A549 (cell line): ENCODE measurements at regions not wholly inside any gene's neighbourhood (a gene's known extent, or its start where the extent isn't known, plus 50 kb on each side); places are given as distances from the start of the nearest gene placed in this dataset.

Experiments
- ATAC-seq, 2 experiments: fragments of 200-7000 bp in 1 of 2; fragments of >200 bp in 1 of 2; cut with Nextera tagmentation in 1 of 2; cut with Tn5 transposase in 1 of 2; 3 replicates each; pipeline versions ENCODE4 v1.8.0 to v1.9.1; 2018 to 2020; ENCODE audit warnings: mild to moderate bottlenecking in 1 of 2, moderate library complexity in 1 of 2
- CTCF ChIA-PET: fragments of 300-600 bp; sonication (Branson Sonifier 250); formaldehyde crosslinking; extraction: SDS; loops from one replicate; lab custom pipeline; 2021; ENCODE audit warnings: antibody characterized with exemption, inconsistent platforms; lab: Yijun Ruan, JAX
- POLR2A ChIA-PET: fragments of 350-600 bp; formaldehyde crosslinking; extraction: SDS; loops from one replicate; lab custom pipeline; 2021; ENCODE audit warnings: antibody characterized with exemption, inconsistent platforms; lab: Yijun Ruan, JAX
- DNase-seq, 2 experiments: peaks; one replicate each; pipeline versions ENCODE4 v3.0.0 to v3.0.0-alpha.2; 2011 to 2016; ENCODE audit warnings: low read depth in 1 of 2, low spot score in 1 of 2
- FAIRE-seq: peaks from 2 replicates; lab custom pipeline; 2011; peaks lifted over from hg19 to GRCh38; lab: Jason Lieb, UNC
- H3K27ac ChIP-seq, 2 experiments: fragments of >200 bp; sonication (Bioruptor Twin); formaldehyde crosslinking; 3 replicates each; pipeline ENCODE4 v1.5.1; 2016 to 2017
- H3K4me1 ChIP-seq: fragments of >200 bp; sonication (Bioruptor Twin); formaldehyde crosslinking; 3 replicates; pipeline ENCODE4 v1.6.1; 2016
- H3K4me2 ChIP-seq: fragments of >200 bp; sonication (Bioruptor Twin); formaldehyde crosslinking; 3 replicates; pipeline ENCODE4 v1.6.1; 2016
- H3K4me3 ChIP-seq: fragments of >200 bp; sonication (Bioruptor Twin); formaldehyde crosslinking; 3 replicates; pipeline ENCODE4 v1.5.1; 2016
- H3K9me3 ChIP-seq: fragments of >200 bp; sonication (Bioruptor Twin); formaldehyde crosslinking; 3 replicates; pipeline ENCODE4 v1.6.1; 2016
- BHLHE40 ChIP-seq: IDR thresholded peaks from 2 replicates; pipeline ENCODE4 v1.6.1; 2012; ENCODE audit warnings: low read depth, low read length, inconsistent platforms
- CBX2 ChIP-seq: fragments of 200-600 bp; sonication (generic); IDR thresholded peaks from 2 replicates; pipeline ENCODE4 v1.6.1; 2016; ENCODE audit warnings: low read depth, mild to moderate bottlenecking, borderline replicate concordance
- CHD4 ChIP-seq: fragments of 200-600 bp; sonication (generic); IDR thresholded peaks from 2 replicates; pipeline ENCODE4 v1.6.1; 2016; ENCODE audit warnings: antibody characterized with exemption, mild to moderate bottlenecking, borderline replicate concordance
- E2F6 ChIP-seq: IDR thresholded peaks from 2 replicates; pipeline ENCODE4 v1.6.1; 2012; ENCODE audit warnings: low read depth, borderline replicate concordance
- EHF ChIP-seq: fragments of 250-450 bp; sonication (Bioruptor Pico); IDR thresholded peaks from 2 replicates; pipeline ENCODE4 v1.5.0; 2020; ENCODE audit warnings: mild to moderate bottlenecking
- EHMT2 ChIP-seq: fragments of 200-600 bp; sonication (generic); IDR thresholded peaks from 2 replicates; pipeline ENCODE4 v1.6.1; 2016; ENCODE audit warnings: antibody characterized with exemption, low read depth, mild to moderate bottlenecking, moderate library complexity
- ELK1 ChIP-seq: fragments of 150-350 bp; IDR thresholded peaks from 2 replicates; pipeline ENCODE4 v1.6.1; 2014; ENCODE audit warnings: low read depth, mild to moderate bottlenecking, low read length
- ESRRA ChIP-seq: fragments of 150-350 bp; IDR thresholded peaks from 2 replicates; pipeline ENCODE4 v1.6.1; 2014; ENCODE audit warnings: mild to moderate bottlenecking, low read length, borderline replicate concordance
- FOSB ChIP-seq: fragments of 250-450 bp; sonication (Bioruptor Pico); IDR thresholded peaks from 2 replicates; pipeline ENCODE4 v1.5.0; 2020; ENCODE audit warnings: mild to moderate bottlenecking, moderate library complexity
- FOSL2 ChIP-seq, 2 experiments: fragments of 450-650 bp in 1 of 2; fragments of >200 bp in 1 of 2; sonication (Bioruptor Twin) in 1 of 2; formaldehyde crosslinking; IDR thresholded peaks; 2 replicates each; pipeline versions ENCODE4 v1.5.0 to v1.6.1; 2016 to 2020; ENCODE audit warnings: mild to moderate bottlenecking in 1 of 2, moderate library complexity in 1 of 2
- GATA3 ChIP-seq: IDR thresholded peaks from 2 replicates; pipeline ENCODE4 v1.6.1; 2012; ENCODE audit warnings: borderline replicate concordance
- HDAC2 ChIP-seq: fragments of 200-600 bp; sonication (generic); IDR thresholded peaks from 2 replicates; pipeline ENCODE4 v1.6.1; 2016
- HMGXB4 ChIP-seq: fragments of 250-450 bp; sonication (Bioruptor Pico); IDR thresholded peaks from 2 replicates; pipeline ENCODE4 v1.5.0; 2021; ENCODE audit warnings: mild to moderate bottlenecking, moderate library complexity, borderline replicate concordance
- JUNB ChIP-seq: fragments of >200 bp; sonication (Bioruptor Twin); formaldehyde crosslinking; IDR thresholded peaks from 2 replicates; pipeline ENCODE4 v1.6.1; 2016
- KDM5A ChIP-seq: fragments of 200-600 bp; sonication (generic); IDR thresholded peaks from 2 replicates; pipeline ENCODE4 v1.6.1; 2016; ENCODE audit warnings: antibody characterized with exemption, mild to moderate bottlenecking
- MAX ChIP-seq: IDR thresholded peaks from 2 replicates; pipeline ENCODE4 v1.6.1; 2012
- NFE2L2 ChIP-seq: fragments of 150-350 bp; conservative IDR thresholded peaks from 2 replicates; pipeline ENCODE4 v1.6.1; 2014; ENCODE audit warnings: low read length
- NPAS2 ChIP-seq: fragments of 250-450 bp; sonication (Bioruptor Pico); IDR thresholded peaks from 2 replicates; pipeline ENCODE4 v1.8.0; 2022; ENCODE audit warnings: mild to moderate bottlenecking, moderate library complexity, borderline replicate concordance
- PHF8 ChIP-seq: fragments of 200-600 bp; sonication (generic); IDR thresholded peaks from 2 replicates; pipeline ENCODE4 v1.6.1; 2016; ENCODE audit warnings: low read depth, mild to moderate bottlenecking, antibody characterized with exemption, moderate library complexity, borderline replicate concordance
- RARB ChIP-seq: fragments of 250-450 bp; sonication (Bioruptor Pico); IDR thresholded peaks from 2 replicates; pipeline ENCODE4 v1.8.0; 2021; ENCODE audit warnings: mild to moderate bottlenecking, moderate library complexity
- RCOR1 ChIP-seq: fragments of 150-350 bp; IDR thresholded peaks from 2 replicates; pipeline ENCODE4 v1.6.1; 2014; ENCODE audit warnings: antibody characterized with exemption, low read length, low read depth
- RNF2 ChIP-seq: fragments of 200-600 bp; sonication (generic); IDR thresholded peaks from 2 replicates; pipeline ENCODE4 v1.6.1; 2016; ENCODE audit warnings: low read depth, mild to moderate bottlenecking, antibody characterized with exemption, moderate library complexity, borderline replicate concordance
- SMC3 ChIP-seq: fragments of >200 bp; sonication (Bioruptor Twin); formaldehyde crosslinking; IDR thresholded peaks from 3 replicates; pipeline ENCODE4 v1.6.1; 2018; ENCODE audit warnings: inconsistent platforms
- TFCP2L1 ChIP-seq: fragments of 250-450 bp; sonication (Bioruptor Pico); IDR thresholded peaks from 2 replicates; pipeline ENCODE4 v1.5.0; 2021; ENCODE audit warnings: mild to moderate bottlenecking
- USF2 ChIP-seq: fragments of 450-650 bp; IDR thresholded peaks from 2 replicates; pipeline ENCODE4 v1.6.1; 2014; ENCODE audit warnings: antibody characterized with exemption
- WGBS: methylation state at CpG from one replicate; pipeline ENCODE4 v1.1.6; 2017; ENCODE audit errors: missing lambda C conversion rate; 5-methylcytosine and 5-hydroxymethylcytosine counted together

GRCh38 chr17:15124746-15125145, 140.4 kb downstream of the PMP22 start:
- TF ChIP-seq FOSB (CRISPR knock-in tag) (no peak), CHD4 (no peak), CBX2 (no peak), NPAS2 (no peak), KDM5A (no peak)
- TF ChIP-seq, all 56 proteins: peak for 0
- Histone ChIP-seq H3K4me3 (no peak overlapping the region), H3K4me1 (no peaks in the 10 kb centered on the region), H3K27ac (no peak overlapping the region), H3K9me3 (no peaks in the 10 kb centered on the region), H3K4me2 (no peak overlapping the region)
- DNase-seq (no peak), FAIRE-seq (no peak), ATAC-seq (no peak)
- ChIA-PET POLR2A (no interaction called here), CTCF (no interaction called here)
- WGBS = 33% methylated on average over 1 of the region's 1 CpG

- Histone ChIP-seq H3K9me3 (no peaks in the 10 kb centered on the region), H3K4me2 (no peak overlapping the region), H3K4me3 (no peak overlapping the region), H3K4me1 (no peaks in the 10 kb centered on the region), H3K27ac (no peak overlapping the region)
- 30% methylated on average over 2 of the region's 2 CpGs for WGBS
- ChIA-PET POLR2A (no interaction called here), CTCF (interaction anchor here (1.4 kb wide), 1 partner anchor 11 kb away, joined by 3 read pairs; no protein-coding TSS in a partner anchor)
- FAIRE-seq (no peak), DNase-seq (no peak), ATAC-seq (no peak)
- TF ChIP-seq USF2 (no peak), BHLHE40 (no peak), MAX (no peak), TFCP2L1 (CRISPR knock-in tag) (no peak), CHD4 (no peak), HMGXB4 (CRISPR knock-in tag) (no peak), FOSB (CRISPR knock-in tag) (no peak), CBX2 (no peak), SMC3 (no peak), RCOR1 (no peak), GATA3 (no peak), EHMT2 (no peak), RNF2 (no peak)
Measured at GRCh38 chr17:15124264-15124595, 140.9 kb downstream of the PMP22 start.

- Histone ChIP-seq H3K27ac (no peak overlapping the region), H3K4me2 (no peak overlapping the region), H3K4me1 (no peaks in the 10 kb centered on the region)
- WGBS = 2% methylated on average over 5 of the region's 5 CpGs
- no peak for FAIRE-seq
- POLR2A ChIA-PET = no interaction called here
- TF ChIP-seq ESRRA (no peak), BHLHE40 (no peak), HMGXB4 (CRISPR knock-in tag) (no peak), E2F6 (no peak), FOSB (CRISPR knock-in tag) (no peak), NPAS2 (no peak), EHF (CRISPR knock-in tag) (no peak), RARB (CRISPR knock-in tag) (no peak), FOSL2 (IDR thresholded peaks at IDR 0.05) (no peak), FOSL2 (CRISPR knock-in tag; IDR thresholded peaks at IDR 0.05) (no peak), ELK1 (no peak), HDAC2 (no peak), NFE2L2 (no peak), PHF8 (no peak), JUNB (no peak)
- TF ChIP-seq, all 56 proteins: peak for 0
- H3K4me3 ChIP-seq = no peak overlapping the region
- DNase-seq (no peak), ATAC-seq (0 out of 6 replicates have a peak, but pooled peaks of 1 of the 2 experiments have one; percentile 28)
- no peaks in the 10 kb centered on the region for H3K9me3 ChIP-seq
- CTCF ChIA-PET = interaction anchor here (1.4 kb wide), 1 partner anchor 11 kb away, joined by 3 read pairs; no protein-coding TSS in a partner anchor
Measured at GRCh38 chr17:15123593-15124263, 141.4 kb downstream of the PMP22 start.
